T-cell (primary cell): ENCODE measurements at regions not wholly inside any gene's neighbourhood (a gene's known extent, or its start where the extent isn't known, plus 50 kb on each side); places are given as distances from the start of the nearest gene placed in this dataset.

Experiments used
- ATAC-seq, 4 experiments: fragments of 200-7000 bp in 3 of 4; fragments of 150-1000 bp in 1 of 4; cut with Tn5 transposase; replicated peaks in 1 of 4; 1 replicate in 3 of 4; 2 replicates in 1 of 4; pipeline ENCODE4 v1.10.0; 2021; ENCODE audit warnings: moderate library complexity in 3 of 4, mild to moderate bottlenecking in 2 of 4, moderate number of reproducible peaks in 1 of 4
- CTCF ChIA-PET, 2 donors: fragments of 300-600 bp; sonication (Branson Sonifier 250); formaldehyde crosslinking; loops; one replicate each; lab custom pipeline; 2022; ENCODE audit warnings: antibody characterized with exemption in 2 of 2; lab: Charles Lee
- POLR2A ChIA-PET, 2 donors: fragments of 300-600 bp; sonication (Branson Sonifier 250); formaldehyde crosslinking; loops; one replicate each; lab custom pipeline; 2022; ENCODE audit warnings: antibody characterized with exemption in 2 of 2; lab: Charles Lee
- DNase-seq, 35 experiments: peaks; one replicate each; pipeline versions ENCODE4 v3.0.0 to v3.0.0-alpha.2; 2013 to 2023
- H3K27ac ChIP-seq: one replicate; pipeline ENCODE4 v1.5.1; 2013; ENCODE audit warnings: low read length
- H3K27me3 ChIP-seq, 2 experiments: replicated peaks in 1 of 2; 1 replicate in 1 of 2; 2 replicates in 1 of 2; pipeline versions ENCODE4 v1.6.1 to v1.7.0; 2013; ENCODE audit warnings: low read length in 1 of 2, mixed read lengths in 1 of 2; ENCODE audit not compliant: control insufficient read depth in 2 of 2, insufficient read depth in 2 of 2; ENCODE audit errors: extremely low read depth in 1 of 2
- H3K36me3 ChIP-seq, 2 donors: 1 replicate in 1 of 2; 2 replicates in 1 of 2; pipeline versions ENCODE4 v1.6.1 to v1.7.0; 2013; ENCODE audit warnings: low read length in 1 of 2; ENCODE audit not compliant: control insufficient read depth in 2 of 2, insufficient read depth in 1 of 2; ENCODE audit errors: extremely low read depth in 1 of 2
- H3K4me1 ChIP-seq, 2 experiments: 1 replicate in 1 of 2; 2 replicates in 1 of 2; pipeline versions ENCODE4 v1.6.1 to v1.7.0; 2013; ENCODE audit warnings: low read length in 2 of 2, mixed read lengths in 1 of 2; ENCODE audit not compliant: insufficient read depth in 2 of 2, control insufficient read depth in 1 of 2; ENCODE audit errors: extremely low read depth in 1 of 2
- H3K4me3 ChIP-seq, 2 donors: 1 replicate in 1 of 2; 2 replicates in 1 of 2; pipeline versions ENCODE4 v1.5.1 to v1.7.0; 2013; ENCODE audit warnings: mild to moderate bottlenecking in 2 of 2, low read length in 1 of 2, moderate library complexity in 1 of 2; ENCODE audit not compliant: control insufficient read depth in 1 of 2; ENCODE audit errors: extremely low read depth in 1 of 2
- H3K9me3 ChIP-seq: 2 replicates; pipeline ENCODE4 v1.7.0; 2013
- H3K27ac Mint-ChIP-seq, 2 donors: one replicate each; pipeline ENCODE4 v1.8.0; 2020 to 2021; ENCODE audit warnings: mild to moderate bottlenecking in 2 of 2, mixed read lengths in 2 of 2
- H3K27me3 Mint-ChIP-seq, 2 donors: one replicate each; pipeline ENCODE4 v1.8.0; 2021 to 2022; ENCODE audit warnings: mixed read lengths in 2 of 2
- H3K36me3 Mint-ChIP-seq: one replicate; pipeline ENCODE4 v1.8.0; 2021; ENCODE audit warnings: mixed read lengths
- H3K4me1 Mint-ChIP-seq, 3 donors: one replicate each; pipeline ENCODE4 v1.8.0; 2020 to 2022; ENCODE audit warnings: mixed read lengths in 3 of 3, mild to moderate bottlenecking in 1 of 3
- H3K4me3 Mint-ChIP-seq, 3 donors: one replicate each; pipeline ENCODE4 v1.8.0; 2020 to 2022; ENCODE audit warnings: mild to moderate bottlenecking in 3 of 3, mixed read lengths in 3 of 3, moderate library complexity in 3 of 3
- H3K9me3 Mint-ChIP-seq, 3 donors: one replicate each; pipeline ENCODE4 v1.8.0; 2020 to 2022; ENCODE audit warnings: mixed read lengths in 3 of 3
- WGBS: methylation state at CpG from one replicate; pipeline ENCODE4 v1.1.5; 2013; ENCODE audit warnings: missing lambda C conversion rate; ENCODE audit not compliant: insufficient coverage; 5-methylcytosine and 5-hydroxymethylcytosine counted together

- Mint-ChIP-seq H3K9me3 (peaks cover 4 to 16% (median 12%) of the 10 kb centered on the region in 3 donors), H3K27me3 (no peaks in the 10 kb centered on the region), H3K36me3 (no peaks in the 10 kb centered on the region), H3K4me1 (no peaks in the 10 kb centered on the region), H3K4me3 (no peak overlapping the region), H3K27ac (no peak overlapping the region)
- Histone ChIP-seq H3K27ac (no peak overlapping the region), H3K36me3 (no peaks in the 10 kb centered on the region), H3K4me3 (no peak overlapping the region), H3K27me3 (no peaks in the 10 kb centered on the region), H3K4me1 (no peaks in the 10 kb centered on the region), H3K9me3 (no peaks in the 10 kb centered on the region)
- WGBS = 76% methylated on average over 2 of the region's 5 CpGs
- ChIA-PET POLR2A (no interaction called here), CTCF (no interaction called here)
- ATAC-seq (no peak), DNase-seq (no peak)
Observed at GRCh38 chr3:81105789-81106488, 655.5 kb downstream of the GBE1 start.

- POLR2A ChIA-PET = no interaction called here
Observed at GRCh38 chr3:81105206-81105605, 656.2 kb downstream of the GBE1 start.

GRCh38 chr3:81097889-81098288 lies 663.6 kb downstream of the GBE1 start:
- Histone ChIP-seq H3K27me3 (no peaks in the 10 kb centered on the region), H3K4me3 (no peak overlapping the region), H3K27ac (no peak overlapping the region), H3K9me3 (no peaks in the 10 kb centered on the region), H3K36me3 (no peaks in the 10 kb centered on the region), H3K4me1 (no peaks in the 10 kb centered on the region)
- Mint-ChIP-seq H3K9me3 (peaks cover 0 to 12% (median 8%) of the 10 kb centered on the region in 3 donors), H3K36me3 (no peaks in the 10 kb centered on the region), H3K27ac (no peak overlapping the region), H3K4me3 (no peak overlapping the region), H3K27me3 (no peaks in the 10 kb centered on the region), H3K4me1 (no peaks in the 10 kb centered on the region)
- ChIA-PET POLR2A (no interaction called here), CTCF (no interaction called here)
- ATAC-seq (no peak), DNase-seq (no peak)
- no CpG with 5 or more reads among the region's 1 CpG for WGBS

More at GRCh38 chr3:81105206-81105605, 656.2 kb downstream of the GBE1 start:
- WGBS = no CpG with 5 or more reads among the region's 2 CpGs
- Mint-ChIP-seq H3K27ac (no peak overlapping the region), H3K4me3 (no peak overlapping the region), H3K9me3 (peaks cover 4 to 13% (median 8%) of the 10 kb centered on the region in 3 donors), H3K27me3 (no peaks in the 10 kb centered on the region), H3K36me3 (no peaks in the 10 kb centered on the region), H3K4me1 (no peaks in the 10 kb centered on the region)
- DNase-seq (no peak), ATAC-seq (no peak)
- Histone ChIP-seq H3K9me3 (no peaks in the 10 kb centered on the region), H3K4me1 (no peaks in the 10 kb centered on the region), H3K27me3 (no peaks in the 10 kb centered on the region), H3K36me3 (no peaks in the 10 kb centered on the region), H3K4me3 (no peak overlapping the region), H3K27ac (no peak overlapping the region)
- CTCF ChIA-PET = no interaction called here

- no peaks in the 10 kb centered on the region for H3K27me3 ChIP-seq
- H3K36me3 Mint-ChIP-seq = no peaks in the 10 kb centered on the region
- peaks cover 0 to 19% (median 12%) of the 10 kb centered on the region in 3 donors for H3K9me3 Mint-ChIP-seq
- no peak overlapping the region for H3K4me3 ChIP-seq
- CTCF ChIA-PET = interaction anchor here in 1 of 2 donors (0.6 kb wide), 1 partner anchor 207 kb away, joined by 3 read pairs; no protein-coding TSS in a partner anchor
- WGBS = 96% methylated on average over 4 of the region's 5 CpGs
- no peak overlapping the region for H3K4me3 Mint-ChIP-seq
- POLR2A ChIA-PET = no interaction called here
- no peaks in the 10 kb centered on the region for H3K9me3 ChIP-seq
- no peak overlapping the region for H3K27ac Mint-ChIP-seq
- H3K36me3 ChIP-seq = no peaks in the 10 kb centered on the region
- no peaks in the 10 kb centered on the region for H3K4me1 Mint-ChIP-seq
- H3K4me1 ChIP-seq = no peaks in the 10 kb centered on the region
- no peak for ATAC-seq
- no peak overlapping the region for H3K27ac ChIP-seq
- no peaks in the 10 kb centered on the region for H3K27me3 Mint-ChIP-seq
- no peak for DNase-seq
Observed at GRCh38 chr3:81095956-81096355, 665.5 kb downstream of the GBE1 start.

GRCh38 chr3:81094986-81095385 lies 666.5 kb downstream of the GBE1 start:
- Histone ChIP-seq H3K36me3 (no peaks in the 10 kb centered on the region), H3K9me3 (no peaks in the 10 kb centered on the region), H3K27ac (no peak overlapping the region), H3K27me3 (no peaks in the 10 kb centered on the region), H3K4me1 (no peaks in the 10 kb centered on the region), H3K4me3 (no peak overlapping the region)
- no peak overlapping the region for H3K27ac Mint-ChIP-seq
- no CpG with 5 or more reads among the region's 7 CpGs for WGBS
- DNase-seq = no peak
- no peak for ATAC-seq
- no peaks in the 10 kb centered on the region for H3K36me3 Mint-ChIP-seq
- H3K9me3 Mint-ChIP-seq = peaks cover 0 to 19% (median 12%) of the 10 kb centered on the region in 3 donors
- no peaks in the 10 kb centered on the region for H3K27me3 Mint-ChIP-seq
- ChIA-PET POLR2A (no interaction called here), CTCF (no interaction called here)
- H3K4me1 Mint-ChIP-seq = no peaks in the 10 kb centered on the region
- no peak overlapping the region for H3K4me3 Mint-ChIP-seq

- Histone ChIP-seq H3K4me3 (no peak overlapping the region), H3K4me1 (no peaks in the 10 kb centered on the region), H3K36me3 (no peaks in the 10 kb centered on the region), H3K9me3 (no peaks in the 10 kb centered on the region), H3K27ac (no peak overlapping the region), H3K27me3 (no peaks in the 10 kb centered on the region)
- H3K36me3 Mint-ChIP-seq = no peaks in the 10 kb centered on the region
- H3K4me1 Mint-ChIP-seq = no peaks in the 10 kb centered on the region
- H3K27me3 Mint-ChIP-seq = no peaks in the 10 kb centered on the region
- peaks cover 0 to 16% (median 6%) of the 10 kb centered on the region in 3 donors for H3K9me3 Mint-ChIP-seq
- ATAC-seq (no peak), DNase-seq (no peak)
- H3K4me3 Mint-ChIP-seq = no peak overlapping the region
- WGBS = no CpG with 5 or more reads among the region's 3 CpGs
- ChIA-PET POLR2A (no interaction called here), CTCF (no interaction called here)
- H3K27ac Mint-ChIP-seq = no peak overlapping the region
Observed at GRCh38 chr3:81087607-81088006, 673.8 kb downstream of the GBE1 start.
